ENCODE measurements at regions not wholly inside any gene's neighbourhood (a gene's known extent, or its start where the extent isn't known, plus 50 kb on each side); places are given as distances from the start of the nearest gene placed in this dataset.

DNA sequence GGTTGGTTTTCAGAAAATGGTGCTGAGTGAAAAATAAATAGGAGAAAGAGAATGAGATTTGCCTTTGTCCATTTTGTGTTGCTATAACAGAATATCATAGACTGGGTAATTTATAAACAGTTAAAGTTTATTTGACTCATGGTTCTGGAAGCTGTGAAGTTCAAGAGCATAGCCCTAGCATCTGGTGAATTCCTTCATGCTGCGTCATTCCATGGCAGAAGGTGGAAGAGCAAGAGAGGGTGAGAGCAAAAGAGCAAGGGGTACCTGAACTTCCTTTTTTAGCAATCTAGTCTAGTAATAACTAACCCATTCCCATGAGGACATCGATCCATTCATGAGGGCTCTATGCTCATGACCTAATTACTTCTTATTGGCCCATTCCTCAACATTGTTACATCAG lies 209.1 kb upstream of the ZP4 start:
- TF ChIP-seq, protein P1, sequence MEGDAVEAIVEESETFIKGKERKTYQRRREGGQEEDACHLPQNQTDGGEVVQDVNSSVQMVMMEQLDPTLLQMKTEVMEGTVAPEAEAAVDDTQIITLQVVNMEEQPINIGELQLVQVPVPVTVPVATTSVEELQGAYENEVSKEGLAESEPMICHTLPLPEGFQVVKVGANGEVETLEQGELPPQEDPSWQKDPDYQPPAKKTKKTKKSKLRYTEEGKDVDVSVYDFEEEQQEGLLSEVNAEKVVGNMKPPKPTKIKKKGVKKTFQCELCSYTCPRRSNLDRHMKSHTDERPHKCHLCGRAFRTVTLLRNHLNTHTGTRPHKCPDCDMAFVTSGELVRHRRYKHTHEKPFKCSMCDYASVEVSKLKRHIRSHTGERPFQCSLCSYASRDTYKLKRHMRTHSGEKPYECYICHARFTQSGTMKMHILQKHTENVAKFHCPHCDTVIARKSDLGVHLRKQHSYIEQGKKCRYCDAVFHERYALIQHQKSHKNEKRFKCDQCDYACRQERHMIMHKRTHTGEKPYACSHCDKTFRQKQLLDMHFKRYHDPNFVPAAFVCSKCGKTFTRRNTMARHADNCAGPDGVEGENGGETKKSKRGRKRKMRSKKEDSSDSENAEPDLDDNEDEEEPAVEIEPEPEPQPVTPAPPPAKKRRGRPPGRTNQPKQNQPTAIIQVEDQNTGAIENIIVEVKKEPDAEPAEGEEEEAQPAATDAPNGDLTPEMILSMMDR (IDR thresholded peaks at IDR 0.05; ENCODE audit: poor library complexity, severe bottlenecking) = no peak
- TF ChIP-seq RAD21 (conservative IDR thresholded peaks at IDR 0.05) = no peak
- no peak for TF ChIP-seq EP300 (conservative IDR thresholded peaks at IDR 0.05; ENCODE audit: poor library complexity, severe bottlenecking)
- no peak for TF ChIP-seq EZH2 (IDR thresholded peaks at IDR 0.05; ENCODE audit: borderline replicate concordance, insufficient read depth, low read length, poor library complexity, severe bottlenecking)
- TF ChIP-seq SMC3 (conservative IDR thresholded peaks at IDR 0.05; ENCODE audit: poor library complexity) = no peak
- TF ChIP-seq, protein P2, sequence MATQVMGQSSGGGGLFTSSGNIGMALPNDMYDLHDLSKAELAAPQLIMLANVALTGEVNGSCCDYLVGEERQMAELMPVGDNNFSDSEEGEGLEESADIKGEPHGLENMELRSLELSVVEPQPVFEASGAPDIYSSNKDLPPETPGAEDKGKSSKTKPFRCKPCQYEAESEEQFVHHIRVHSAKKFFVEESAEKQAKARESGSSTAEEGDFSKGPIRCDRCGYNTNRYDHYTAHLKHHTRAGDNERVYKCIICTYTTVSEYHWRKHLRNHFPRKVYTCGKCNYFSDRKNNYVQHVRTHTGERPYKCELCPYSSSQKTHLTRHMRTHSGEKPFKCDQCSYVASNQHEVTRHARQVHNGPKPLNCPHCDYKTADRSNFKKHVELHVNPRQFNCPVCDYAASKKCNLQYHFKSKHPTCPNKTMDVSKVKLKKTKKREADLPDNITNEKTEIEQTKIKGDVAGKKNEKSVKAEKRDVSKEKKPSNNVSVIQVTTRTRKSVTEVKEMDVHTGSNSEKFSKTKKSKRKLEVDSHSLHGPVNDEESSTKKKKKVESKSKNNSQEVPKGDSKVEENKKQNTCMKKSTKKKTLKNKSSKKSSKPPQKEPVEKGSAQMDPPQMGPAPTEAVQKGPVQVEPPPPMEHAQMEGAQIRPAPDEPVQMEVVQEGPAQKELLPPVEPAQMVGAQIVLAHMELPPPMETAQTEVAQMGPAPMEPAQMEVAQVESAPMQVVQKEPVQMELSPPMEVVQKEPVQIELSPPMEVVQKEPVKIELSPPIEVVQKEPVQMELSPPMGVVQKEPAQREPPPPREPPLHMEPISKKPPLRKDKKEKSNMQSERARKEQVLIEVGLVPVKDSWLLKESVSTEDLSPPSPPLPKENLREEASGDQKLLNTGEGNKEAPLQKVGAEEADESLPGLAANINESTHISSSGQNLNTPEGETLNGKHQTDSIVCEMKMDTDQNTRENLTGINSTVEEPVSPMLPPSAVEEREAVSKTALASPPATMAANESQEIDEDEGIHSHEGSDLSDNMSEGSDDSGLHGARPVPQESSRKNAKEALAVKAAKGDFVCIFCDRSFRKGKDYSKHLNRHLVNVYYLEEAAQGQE (IDR thresholded peaks at IDR 0.05; ENCODE audit: borderline replicate concordance) = no peak

All from neural cell (in vitro differentiated cells).